HG02885 (cell line): ENCODE measurements at regions not wholly inside any gene's neighbourhood (a gene's known extent, or its start where the extent isn't known, plus 50 kb on each side); places are given as distances from the start of the nearest gene placed in this dataset.
A peak's percentile ranks its signal among the peaks of the same experiment; 100 is the strongest.

Experiments used
- ATAC-seq: cut with Tn5 transposase; IDR thresholded peaks from one replicate; pipeline ENCODE4 v1.9.1; 2021; ENCODE audit warnings: mild to moderate bottlenecking; ENCODE audit not compliant: unreplicated experiment, poor library complexity

DNA sequence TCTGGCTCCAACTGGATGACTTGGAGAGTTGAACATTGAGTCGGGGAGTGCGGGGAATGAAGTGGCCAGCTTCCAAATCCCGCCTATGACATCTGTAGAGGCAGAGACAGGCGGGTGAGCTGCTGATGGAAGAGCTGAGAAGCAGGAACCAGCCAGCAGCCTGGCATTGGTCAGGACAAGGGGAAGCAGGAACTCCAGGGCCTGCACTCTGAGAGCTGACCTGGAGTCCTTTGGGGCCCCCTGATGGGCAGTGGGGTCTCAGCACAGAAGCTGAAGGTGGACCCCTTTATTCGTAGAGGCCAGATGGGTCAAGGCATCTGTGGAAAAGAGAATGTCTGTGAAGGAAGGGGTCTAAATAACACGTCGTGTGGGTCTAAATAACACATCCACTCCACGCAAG is 57.0 kb downstream of the SEC61G start:
- ATAC-seq, result no peak

DNA sequence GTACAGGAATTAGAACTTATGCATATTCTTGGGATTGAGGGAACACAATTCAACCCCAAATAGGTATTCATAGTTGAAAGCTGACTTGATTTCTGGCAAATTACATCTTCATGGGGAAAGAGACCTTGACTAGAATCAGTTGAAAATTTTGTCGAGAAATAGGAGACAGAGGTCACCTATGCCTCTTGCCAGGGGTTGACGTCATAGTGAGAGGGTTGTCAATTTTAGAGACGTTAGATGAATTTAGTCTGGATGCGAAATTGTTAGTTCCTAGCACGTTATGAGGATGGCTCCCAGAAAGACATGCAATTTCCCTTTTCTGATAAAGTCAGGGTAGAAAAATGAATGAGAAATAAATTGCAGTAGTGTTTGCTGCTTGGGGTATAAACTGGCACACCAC is 59.3 kb downstream of the SEC61G start:
- no peak for ATAC-seq

DNA sequence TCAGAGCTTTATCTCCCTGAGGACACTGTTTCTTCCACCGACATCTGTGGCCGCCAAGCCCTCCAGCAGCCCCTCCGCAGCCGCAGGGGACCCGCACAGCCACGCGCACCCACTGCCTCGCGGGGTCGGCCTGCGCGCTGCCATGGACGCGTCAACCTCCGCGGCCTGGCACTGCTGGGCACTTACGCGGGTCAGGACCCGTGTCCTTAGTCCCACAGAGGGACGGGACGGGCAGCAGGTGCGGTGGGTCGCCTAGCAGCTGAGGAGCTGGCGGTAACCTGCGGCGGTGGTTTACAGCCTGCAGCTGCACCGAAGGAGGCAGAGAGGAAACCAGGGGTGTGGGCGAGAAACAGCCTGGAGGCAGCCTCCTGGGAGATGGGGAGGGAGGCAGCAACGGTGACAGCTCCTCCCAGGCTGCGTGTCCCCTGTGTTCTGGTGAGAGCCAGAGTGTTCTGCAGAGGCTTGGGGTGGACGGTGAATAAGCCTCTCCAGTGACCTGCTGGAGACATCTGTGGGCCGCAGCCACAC is 61.3 kb downstream of the SEC61G start:
- ATAC-seq, result no peak

- ATAC-seq, result no peak
Observed at GRCh38 chr7:54690892-54691291, 68.1 kb downstream of the SEC61G start.

DNA sequence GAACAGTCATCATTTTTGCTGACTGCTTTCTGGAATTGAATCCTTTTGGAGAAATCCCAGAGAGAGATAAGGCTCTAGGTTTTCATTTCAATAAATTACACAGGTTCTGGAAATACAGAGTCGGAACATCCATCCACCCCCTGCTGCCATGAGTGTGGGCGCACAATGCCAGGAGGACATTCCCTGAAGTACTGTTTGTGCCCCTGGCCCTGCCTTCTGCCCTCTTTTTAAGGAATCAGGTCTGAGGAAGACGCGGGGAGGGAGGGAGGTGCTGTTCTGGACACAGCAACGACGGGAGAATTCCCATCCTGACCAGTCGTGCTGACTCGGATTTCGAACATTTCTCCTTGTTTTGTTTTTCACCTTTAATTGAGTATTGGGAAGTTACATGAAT is 69.0 kb downstream of the SEC61G start:
- no peak for ATAC-seq

DNA sequence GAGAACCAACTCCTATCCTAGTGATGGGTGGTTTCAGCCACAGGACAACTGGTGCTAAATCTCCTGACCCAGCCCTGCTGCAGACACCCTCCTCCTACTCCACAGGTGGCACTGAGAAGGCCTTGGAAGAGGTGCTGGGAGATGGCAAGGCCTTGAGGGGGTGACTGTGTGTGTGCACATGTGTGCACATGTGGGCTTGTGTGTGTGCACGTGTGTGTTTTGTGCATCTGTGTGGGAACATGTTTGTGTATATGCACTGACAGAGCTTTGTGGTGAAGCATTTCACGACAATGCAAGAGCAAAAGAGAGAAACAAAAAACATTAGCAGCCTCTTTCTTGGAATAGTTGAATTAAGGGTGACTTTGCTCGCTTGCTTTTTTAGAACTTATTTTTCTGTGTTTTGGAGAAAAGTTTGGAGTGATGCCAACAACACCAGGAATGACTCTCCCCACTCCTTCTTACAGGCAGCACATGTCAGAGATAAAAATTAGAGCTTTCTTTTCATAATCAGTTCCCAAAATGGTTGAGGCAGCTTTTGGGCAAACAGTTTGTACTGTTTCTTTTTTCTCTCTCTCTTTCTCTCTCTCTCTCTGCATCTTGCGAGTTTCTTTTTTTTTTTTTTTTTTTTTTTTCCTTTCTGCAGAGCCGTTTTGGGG is 69.5 kb downstream of the SEC61G start:
- ATAC-seq, result no peak

DNA sequence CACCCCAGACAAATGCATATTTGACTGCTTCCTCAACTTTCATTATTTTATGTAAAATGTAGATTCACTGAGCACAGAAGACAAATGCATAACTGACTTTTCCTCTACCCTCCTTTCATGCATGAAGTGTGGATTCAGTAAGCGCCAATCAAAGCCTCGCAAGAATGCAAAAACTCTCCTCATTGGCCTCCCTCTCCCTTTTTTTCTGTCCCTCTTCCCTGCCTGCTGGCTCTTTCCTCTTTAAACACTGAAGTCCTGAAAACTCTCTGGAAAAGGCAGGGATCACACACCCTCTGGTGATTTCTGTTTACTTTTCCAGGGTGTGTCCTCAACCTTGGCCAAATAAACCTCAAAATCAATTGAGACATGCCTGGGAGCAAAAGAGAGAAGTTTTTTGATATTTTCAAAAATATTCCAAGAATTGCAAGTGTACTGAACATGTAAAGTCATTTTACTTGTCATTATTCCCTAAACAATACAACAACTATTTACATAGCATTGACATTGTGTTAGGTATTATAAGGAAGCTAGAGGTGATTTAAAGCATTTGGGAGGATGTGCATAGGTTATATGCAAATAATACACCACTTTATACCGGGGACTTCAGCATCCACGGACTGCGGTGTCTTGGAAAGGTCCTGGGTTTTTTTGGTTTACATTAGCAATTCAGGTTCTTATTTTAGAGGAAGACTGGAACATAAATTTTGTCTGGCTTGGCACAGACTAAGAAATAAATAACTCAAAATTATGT is 71.4 kb downstream of the SEC61G start:
- no peak for ATAC-seq

DNA sequence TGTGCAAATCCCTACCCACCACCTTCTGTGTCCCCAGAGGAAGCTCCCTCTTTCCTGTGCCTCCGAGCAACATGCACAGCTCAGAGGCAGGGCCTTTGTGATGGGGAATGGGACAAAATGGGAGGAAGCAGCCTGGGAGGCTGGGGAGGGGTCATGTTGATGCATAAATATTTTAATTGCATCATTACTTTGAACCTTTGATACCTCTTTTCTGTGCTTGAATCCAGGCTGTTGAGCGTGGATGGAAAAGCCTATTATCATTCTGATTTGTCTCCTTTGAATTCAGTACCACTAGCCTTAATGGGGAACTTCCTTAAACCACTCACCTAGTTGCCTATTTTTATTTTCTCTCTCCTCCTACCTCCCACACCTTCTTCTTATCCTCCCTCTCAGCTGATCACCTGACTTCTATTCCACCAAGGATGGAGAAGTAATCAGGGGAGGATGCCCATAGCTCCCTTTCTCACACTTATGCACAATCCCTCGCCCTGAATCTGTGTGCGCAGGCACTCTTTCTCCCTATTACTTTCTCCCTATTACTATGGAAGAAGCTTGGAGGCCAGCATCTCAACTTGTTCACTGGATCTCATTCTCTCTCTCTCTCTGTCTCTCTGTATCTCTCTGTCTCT is 78.5 kb downstream of the SEC61G start:
- no peak for ATAC-seq

- ATAC-seq, result no peak
Observed at GRCh38 chr7:54679490-54679817, 79.6 kb downstream of the SEC61G start.

GRCh38 chr7:54678763-54679489 is 80.1 kb downstream of the SEC61G start:
- ATAC-seq, result no peak

DNA sequence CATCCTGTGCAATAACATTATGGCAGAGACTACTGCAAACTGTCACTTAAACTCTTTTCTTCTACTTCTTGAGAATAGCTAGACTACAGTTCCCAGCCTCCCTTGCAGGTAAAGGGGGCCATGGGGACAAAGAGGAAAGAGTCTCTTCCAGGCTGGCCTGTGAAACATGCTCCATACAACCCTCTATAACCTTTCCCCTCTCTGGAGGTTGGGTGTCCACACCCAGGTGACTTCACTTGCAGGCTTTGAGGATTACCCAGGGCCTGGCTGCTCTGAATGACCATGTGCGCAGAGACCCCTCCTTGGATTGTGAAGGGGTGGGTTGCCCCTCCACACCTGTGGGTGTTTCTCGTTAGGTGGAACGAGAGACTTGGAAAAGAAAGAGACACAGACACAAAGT is 84.1 kb downstream of the SEC61G start:
- ATAC-seq, result no peak

GRCh38 chr7:54672519-54672918 is 86.5 kb downstream of the SEC61G start:
- ATAC-seq, result no peak

GRCh38 chr7:54664235-54665228 is 94.5 kb downstream of the SEC61G start:
- peak; percentile 67 for ATAC-seq

DNA sequence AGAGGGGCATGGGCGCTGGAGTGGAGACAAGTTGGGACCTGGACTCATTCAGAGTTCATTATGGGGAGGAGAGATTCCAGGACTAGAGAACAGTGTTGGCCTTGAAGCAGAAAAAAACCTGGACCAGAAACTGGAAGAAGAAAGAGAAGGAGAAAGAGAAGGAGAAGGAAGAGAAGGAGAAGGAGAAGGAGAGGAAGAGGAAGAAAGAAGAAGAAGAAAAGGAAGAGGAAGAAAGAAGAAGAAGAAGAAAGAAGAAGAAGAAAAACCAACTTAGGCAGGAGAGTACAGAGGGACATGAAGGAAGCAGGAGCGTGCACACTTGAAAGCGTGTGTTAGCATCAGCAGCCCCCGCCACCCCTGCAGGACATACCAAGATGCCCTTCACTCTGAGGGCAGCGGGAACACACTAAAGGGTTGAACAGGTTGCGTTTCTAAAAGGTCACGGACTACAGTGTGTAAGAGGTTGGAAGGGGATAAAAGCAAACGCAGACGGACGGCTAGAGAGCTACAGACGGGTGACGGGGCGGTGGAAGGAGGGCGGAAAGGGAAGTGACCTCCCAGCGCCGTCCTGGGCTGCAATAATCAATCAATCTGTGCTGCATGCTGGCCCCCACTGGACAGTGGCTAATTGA is 95.3 kb downstream of the SEC61G start:
- no peak for ATAC-seq

- ATAC-seq, result no peak
Observed at GRCh38 chr7:54663186-54663585, 95.8 kb downstream of the SEC61G start.

DNA sequence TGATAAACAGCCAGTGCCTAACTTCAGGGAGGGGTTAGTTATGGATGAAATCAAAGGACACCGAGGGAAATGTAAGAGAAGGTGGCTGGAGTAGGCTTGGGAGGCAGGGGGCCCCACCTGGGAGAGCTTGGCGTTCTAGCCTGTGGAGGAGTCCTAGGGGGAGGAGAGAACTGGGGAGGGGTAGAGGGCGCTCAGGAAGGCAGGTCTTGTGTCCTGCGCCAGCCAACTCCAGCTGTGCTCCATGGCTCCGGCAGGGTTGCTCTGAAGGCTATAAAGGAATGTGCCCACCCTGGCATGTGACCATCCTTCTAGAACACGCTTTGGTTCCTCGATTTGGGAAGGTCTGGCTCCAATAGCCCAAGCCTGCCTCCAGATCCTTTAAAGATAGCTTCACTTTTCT is 96.3 kb downstream of the SEC61G start:
- no peak for ATAC-seq

- ATAC-seq, result no peak
Observed at GRCh38 chr7:54653905-54654304, 105.1 kb downstream of the SEC61G start.

- no peak for ATAC-seq
Observed at GRCh38 chr7:54643064-54643463, 100.9 kb downstream of the VSTM2A start.

- ATAC-seq, result no peak
Observed at GRCh38 chr7:54637712-54638396, 95.7 kb downstream of the VSTM2A start.
